ENCODE measurements at regions not wholly inside any gene's neighbourhood (a gene's known extent, or its start where the extent isn't known, plus 50 kb on each side); places are given as distances from the start of the nearest gene placed in this dataset.

- H2AFZ ChIP-seq, result no peak overlapping the region
- no peaks in the 10 kb centered on the region for H3K9me2 ChIP-seq (ENCODE audit: insufficient read depth)
- H3K36me3 ChIP-seq (ENCODE audit: insufficient read depth), result peaks cover 3% of the 10 kb centered on the region; the same call in 1 of the 2 replicates
- H4K20me1 ChIP-seq (replicated peaks; ENCODE audit: insufficient read depth), result no peaks in the 10 kb centered on the region
- H3K4me2 ChIP-seq, result no peak overlapping the region
- Mint-ChIP-seq H3K4me3 (no peak overlapping the region), H3K9me3 (peaks cover 12% of the 10 kb centered on the region), H3K4me1 (peaks cover 42% of the 10 kb centered on the region), H3K27me3 (ENCODE audit: insufficient read depth, low read depth, poor library complexity) (no peaks in the 10 kb centered on the region), H3K36me3 (ENCODE audit: low read depth) (peaks cover 7% of the 10 kb centered on the region), H3K27ac (no peak overlapping the region)
- peaks cover 27% of the 10 kb centered on the region for H3K4me1 ChIP-seq (ENCODE audit: insufficient read depth)
- DNase-seq (ENCODE audit: low spot score) (peak; percentile 5), ATAC-seq (no peak)
- H3K27ac ChIP-seq (ENCODE audit: low read depth), result no peak overlapping the region
- H3K4me3 ChIP-seq, result no peak overlapping the region
- no peaks in the 10 kb centered on the region for H3F3A ChIP-seq (replicated peaks; ENCODE audit: low read depth)
- no peaks in the 10 kb centered on the region for H3K27me3 ChIP-seq (ENCODE audit: insufficient read depth)
- TF ChIP-seq EZH2phosphoT487 (IDR thresholded peaks at IDR 0.05; ENCODE audit: unreplicated experiment) (no peak), REST (IDR thresholded peaks at IDR 0.05; ENCODE audit: unreplicated experiment) (no peak), CREB1 (CRISPR knock-in tag; IDR thresholded peaks at IDR 0.05; ENCODE audit: low read depth) (no peak), STAT1 (IDR thresholded peaks at IDR 0.05; ENCODE audit: unreplicated experiment) (no peak), JUNB (IDR thresholded peaks at IDR 0.05; ENCODE audit: unreplicated experiment) (no peak), CTCF (conservative IDR thresholded peaks at IDR 0.05; ENCODE audit: low read depth in 2 of 2) (no peak), EZH2 (IDR thresholded peaks at IDR 0.05; ENCODE audit: low read depth, unreplicated experiment) (no peak)
- no peaks in the 10 kb centered on the region for H3K79me2 ChIP-seq (replicated peaks; ENCODE audit: insufficient read depth)
These were observed 432.6 kb downstream of the TOX3 start for GRCh38 chr16:52114379-52114778.

- no peak overlapping the region for H3K4me3 Mint-ChIP-seq
- Histone ChIP-seq H3K4me1 (ENCODE audit: insufficient read depth) (peaks cover 27% of the 10 kb centered on the region), H2AFZ (no peak overlapping the region), H3K4me2 (no peak overlapping the region), H3K36me3 (ENCODE audit: insufficient read depth) (no peaks in the 10 kb centered on the region), H3K79me2 (replicated peaks; ENCODE audit: insufficient read depth) (no peaks in the 10 kb centered on the region), H3F3A (replicated peaks; ENCODE audit: low read depth) (no peaks in the 10 kb centered on the region), H4K20me1 (replicated peaks; ENCODE audit: insufficient read depth) (no peaks in the 10 kb centered on the region), H3K4me3 (no peak overlapping the region), H3K9me2 (ENCODE audit: insufficient read depth) (no peaks in the 10 kb centered on the region), H3K27me3 (ENCODE audit: insufficient read depth) (no peaks in the 10 kb centered on the region), H3K27ac (ENCODE audit: low read depth) (no peak overlapping the region)
- H3K27ac Mint-ChIP-seq, result no peak overlapping the region
- H3K4me1 Mint-ChIP-seq, result peaks cover 42% of the 10 kb centered on the region
- H3K27me3 Mint-ChIP-seq (ENCODE audit: insufficient read depth, low read depth, poor library complexity), result no peaks in the 10 kb centered on the region
- TF ChIP-seq ETS1 (IDR thresholded peaks at IDR 0.05) (no peak), EZH2 (IDR thresholded peaks at IDR 0.05; ENCODE audit: low read depth, unreplicated experiment) (no peak), POLR2AphosphoS5 (IDR thresholded peaks at IDR 0.05; ENCODE audit: low read depth) (no peak), ZNF114 (CRISPR knock-in tag; IDR thresholded peaks at IDR 0.05) (no peak), REST (IDR thresholded peaks at IDR 0.05; ENCODE audit: unreplicated experiment) (no peak), NANOG (IDR thresholded peaks at IDR 0.05; ENCODE audit: borderline replicate concordance) (no peak)
- H3K36me3 Mint-ChIP-seq (ENCODE audit: low read depth), result peaks cover 3% of the 10 kb centered on the region; the same call in 2 of the 3 replicates
- DNase-seq (ENCODE audit: low spot score) (no peak), ATAC-seq (no peak)
- H3K9me3 Mint-ChIP-seq, result peaks cover 5% of the 10 kb centered on the region; the same call in 1 of the 3 replicates
These were observed 433.3 kb downstream of the TOX3 start for GRCh38 chr16:52113533-52114183.
